ENCODE measurements at regions not wholly inside any gene's neighbourhood (a gene's known extent, or its start where the extent isn't known, plus 50 kb on each side); places are given as distances from the start of the nearest gene placed in this dataset.

GRCh38 chr9:71632776-71633175 is 135.5 kb downstream of the CEMIP2 start:
- H3K27me3 Mint-ChIP-seq, result no peaks in the 10 kb centered on the region
- DNase-seq, result no peak
- no peak overlapping the region for H3K4me3 Mint-ChIP-seq
- H3K36me3 Mint-ChIP-seq, result no peaks in the 10 kb centered on the region
- no peak for ATAC-seq (ENCODE audit: low read depth in 2 of 2)
- peaks cover 5 to 15% (median 10%) of the 10 kb centered on the region in 3 donors for H3K4me1 Mint-ChIP-seq
- no peak overlapping the region for H3K27ac Mint-ChIP-seq
- H3K9me3 Mint-ChIP-seq, result no peaks in the 10 kb centered on the region

GRCh38 chr9:71630377-71630995 is 137.8 kb downstream of the CEMIP2 start:
- H3K27ac Mint-ChIP-seq, result no peak overlapping the region
- H3K27me3 Mint-ChIP-seq, result no peaks in the 10 kb centered on the region
- H3K4me1 Mint-ChIP-seq, result peaks cover 0 to 5% (median 0%) of the 10 kb centered on the region in 3 donors
- DNase-seq (no peak), ATAC-seq (ENCODE audit: low read depth in 2 of 2) (no peak)
- H3K36me3 Mint-ChIP-seq, result no peaks in the 10 kb centered on the region
- H3K9me3 Mint-ChIP-seq, result no peaks in the 10 kb centered on the region
- no peak overlapping the region for H3K4me3 Mint-ChIP-seq

GRCh38 chr9:71629578-71630215 is 138.6 kb downstream of the CEMIP2 start:
- ATAC-seq (ENCODE audit: low read depth in 2 of 2) (no peak), DNase-seq (no peak)
- Mint-ChIP-seq H3K4me1 (no peaks in the 10 kb centered on the region), H3K27ac (no peak overlapping the region), H3K27me3 (no peaks in the 10 kb centered on the region), H3K36me3 (no peaks in the 10 kb centered on the region), H3K4me3 (no peak overlapping the region), H3K9me3 (no peaks in the 10 kb centered on the region)

GRCh38 chr9:71628247-71628646 is 140.1 kb downstream of the CEMIP2 start:
- Mint-ChIP-seq H3K4me1 (no peaks in the 10 kb centered on the region), H3K27ac (no peak overlapping the region), H3K36me3 (no peaks in the 10 kb centered on the region), H3K27me3 (no peaks in the 10 kb centered on the region), H3K4me3 (no peak overlapping the region), H3K9me3 (no peaks in the 10 kb centered on the region)
- ATAC-seq (ENCODE audit: low read depth in 2 of 2) (no peak), DNase-seq (no peak)

GRCh38 chr9:71627537-71627936 is 140.8 kb downstream of the CEMIP2 start:
- Mint-ChIP-seq H3K27ac (no peak overlapping the region), H3K9me3 (no peaks in the 10 kb centered on the region), H3K4me1 (no peaks in the 10 kb centered on the region), H3K36me3 (no peaks in the 10 kb centered on the region), H3K4me3 (no peak overlapping the region), H3K27me3 (no peaks in the 10 kb centered on the region)
- no peak for DNase-seq
- ATAC-seq (ENCODE audit: low read depth in 2 of 2), result no peak

- H3K27ac Mint-ChIP-seq, result peak overlapping the region in 1 of 6 donors; percentile 38
- no peaks in the 10 kb centered on the region for H3K4me1 Mint-ChIP-seq
- DNase-seq (no peak), ATAC-seq (ENCODE audit: low read depth in 2 of 2) (no peak)
- H3K4me3 Mint-ChIP-seq, result no peak overlapping the region
- H3K36me3 Mint-ChIP-seq, result no peaks in the 10 kb centered on the region
- H3K9me3 Mint-ChIP-seq, result no peaks in the 10 kb centered on the region
- peaks cover 5 to 10% (median 6%) of the 10 kb centered on the region in 3 donors for H3K27me3 Mint-ChIP-seq
Measured at GRCh38 chr9:71626395-71626794, 141.9 kb downstream of the CEMIP2 start.

GRCh38 chr9:71624728-71625127 is 143.6 kb downstream of the CEMIP2 start:
- H3K27me3 Mint-ChIP-seq, result peaks cover 6 to 13% (median 9%) of the 10 kb centered on the region in 3 donors
- H3K4me3 Mint-ChIP-seq, result no peak overlapping the region
- DNase-seq, result no peak
- peak overlapping the region in 2 of 6 donors; percentile 80 to 84 for H3K27ac Mint-ChIP-seq
- no peaks in the 10 kb centered on the region for H3K9me3 Mint-ChIP-seq
- H3K36me3 Mint-ChIP-seq, result no peaks in the 10 kb centered on the region
- ATAC-seq (ENCODE audit: low read depth in 2 of 2), result no peak
- no peaks in the 10 kb centered on the region for H3K4me1 Mint-ChIP-seq

GRCh38 chr9:71620746-71621145 is 147.6 kb downstream of the CEMIP2 start:
- DNase-seq, result no peak
- peaks cover 0 to 8% (median 5%) of the 10 kb centered on the region in 7 donors for H3K9me3 Mint-ChIP-seq
- no peaks in the 10 kb centered on the region for H3K36me3 Mint-ChIP-seq
- peaks cover 6 to 13% (median 9%) of the 10 kb centered on the region in 3 donors for H3K27me3 Mint-ChIP-seq
- no peak overlapping the region for H3K27ac Mint-ChIP-seq
- H3K4me1 Mint-ChIP-seq, result no peaks in the 10 kb centered on the region
- no peak overlapping the region for H3K4me3 Mint-ChIP-seq
- ATAC-seq (ENCODE audit: low read depth in 2 of 2), result no peak

GRCh38 chr9:71620331-71620730 is 148.0 kb downstream of the CEMIP2 start:
- Mint-ChIP-seq H3K4me3 (no peak overlapping the region), H3K4me1 (no peaks in the 10 kb centered on the region), H3K27ac (no peak overlapping the region), H3K27me3 (peaks cover 6 to 13% (median 9%) of the 10 kb centered on the region in 3 donors), H3K9me3 (peaks cover 0 to 8% (median 5%) of the 10 kb centered on the region in 7 donors), H3K36me3 (no peaks in the 10 kb centered on the region)
- no peak for ATAC-seq (ENCODE audit: low read depth in 2 of 2)
- no peak for DNase-seq

- Mint-ChIP-seq H3K36me3 (no peaks in the 10 kb centered on the region), H3K4me3 (no peak overlapping the region), H3K27ac (no peak overlapping the region), H3K27me3 (peaks cover 6 to 13% (median 9%) of the 10 kb centered on the region in 3 donors), H3K9me3 (peaks cover 0 to 8% (median 5%) of the 10 kb centered on the region in 7 donors), H3K4me1 (no peaks in the 10 kb centered on the region)
- ATAC-seq (ENCODE audit: low read depth in 2 of 2) (no peak), DNase-seq (no peak)
Measured at GRCh38 chr9:71619926-71620325, 148.4 kb downstream of the CEMIP2 start.

GRCh38 chr9:71614409-71615010 is 153.8 kb downstream of the CEMIP2 start:
- no peak overlapping the region for H3K4me3 Mint-ChIP-seq
- peaks cover 0 to 3% (median 0%) of the 10 kb centered on the region in 3 donors for H3K27me3 Mint-ChIP-seq
- H3K36me3 Mint-ChIP-seq, result peaks cover 0 to 6% of the 10 kb centered on the region in 2 donors
- H3K27ac Mint-ChIP-seq, result no peak overlapping the region
- ATAC-seq (ENCODE audit: low read depth in 2 of 2), result no peak
- H3K9me3 Mint-ChIP-seq, result peaks cover 4 to 23% (median 14%) of the 10 kb centered on the region in 7 donors
- H3K4me1 Mint-ChIP-seq, result no peaks in the 10 kb centered on the region
- no peak for DNase-seq

- Mint-ChIP-seq H3K27me3 (peaks cover 0 to 3% (median 0%) of the 10 kb centered on the region in 3 donors), H3K36me3 (peaks cover 0 to 6% of the 10 kb centered on the region in 2 donors), H3K4me3 (no peak overlapping the region), H3K27ac (no peak overlapping the region), H3K4me1 (no peaks in the 10 kb centered on the region), H3K9me3 (peaks cover 4 to 23% (median 11%) of the 10 kb centered on the region in 7 donors)
- no peak for ATAC-seq (ENCODE audit: low read depth in 2 of 2)
- no peak for DNase-seq
Measured at GRCh38 chr9:71612889-71613288, 155.4 kb downstream of the CEMIP2 start.

GRCh38 chr9:71609448-71609830 is 158.9 kb downstream of the CEMIP2 start:
- no peaks in the 10 kb centered on the region for H3K4me1 Mint-ChIP-seq
- ATAC-seq (ENCODE audit: low read depth in 2 of 2) (no peak), DNase-seq (no peak)
- H3K9me3 Mint-ChIP-seq, result peaks cover 0 to 16% (median 9%) of the 10 kb centered on the region in 7 donors
- H3K36me3 Mint-ChIP-seq, result peaks cover 0 to 6% of the 10 kb centered on the region in 2 donors
- H3K4me3 Mint-ChIP-seq, result no peak overlapping the region
- H3K27ac Mint-ChIP-seq, result no peak overlapping the region
- peaks cover 0 to 3% (median 0%) of the 10 kb centered on the region in 3 donors for H3K27me3 Mint-ChIP-seq

All from naive B cell (primary cell).